Left renal pelvis (tissue), 4 donors: ENCODE measurements at regions not wholly inside any gene's neighbourhood (a gene's known extent, or its start where the extent isn't known, plus 50 kb on each side); places are given as distances from the start of the nearest gene placed in this dataset.
"Not testable (repeated sequence)": the region's sequence is repeated elsewhere in the genome, so short reads cannot be mapped to it uniquely, and the experiment has no call there.

Experiments
- DNase-seq, 4 donors: peaks; one replicate each; pipeline ENCODE4 v3.0.0-alpha.2; 2013; ENCODE audit warnings: low read depth in 4 of 4, low spot score in 3 of 4

DNA sequence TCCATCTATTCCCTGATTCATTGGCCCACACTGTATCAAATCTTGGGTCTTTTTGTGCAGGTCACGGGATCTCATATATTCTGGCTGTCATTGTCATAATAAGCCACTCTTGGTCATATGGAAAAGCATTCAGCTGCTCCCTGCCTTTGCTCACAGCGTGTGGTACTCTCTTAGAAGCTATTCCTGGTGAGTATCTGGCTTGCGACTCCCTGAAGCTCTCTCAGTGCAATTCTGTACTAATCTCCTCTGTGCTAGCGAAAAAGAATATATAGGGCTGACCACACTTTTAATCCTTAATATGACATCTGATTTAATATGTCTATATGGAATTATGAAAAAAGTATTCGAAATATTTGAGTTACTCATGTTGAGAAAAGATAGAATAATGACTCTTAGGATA lies 440.8 kb upstream of the GBE1 start:
- no peak for DNase-seq

DNA sequence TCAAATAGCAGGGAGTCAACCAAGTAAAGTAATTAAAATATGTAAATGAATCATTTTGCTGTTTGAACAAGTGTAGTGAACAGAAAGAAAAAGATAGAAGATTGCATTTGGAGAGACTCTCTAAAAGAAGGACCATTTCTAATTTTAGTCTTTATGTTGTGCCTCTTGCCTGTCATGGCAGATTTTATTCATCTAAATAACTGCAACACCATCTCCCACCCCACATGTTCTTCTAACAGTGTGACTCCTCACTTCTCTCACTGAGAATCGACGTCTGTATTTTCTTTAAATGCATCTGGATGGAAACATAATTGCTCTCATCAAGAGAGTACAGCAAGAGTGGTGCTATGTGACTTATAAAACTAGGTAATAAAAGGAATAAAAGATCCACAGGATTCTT lies 439.9 kb upstream of the GBE1 start:
- DNase-seq: no peak

DNA sequence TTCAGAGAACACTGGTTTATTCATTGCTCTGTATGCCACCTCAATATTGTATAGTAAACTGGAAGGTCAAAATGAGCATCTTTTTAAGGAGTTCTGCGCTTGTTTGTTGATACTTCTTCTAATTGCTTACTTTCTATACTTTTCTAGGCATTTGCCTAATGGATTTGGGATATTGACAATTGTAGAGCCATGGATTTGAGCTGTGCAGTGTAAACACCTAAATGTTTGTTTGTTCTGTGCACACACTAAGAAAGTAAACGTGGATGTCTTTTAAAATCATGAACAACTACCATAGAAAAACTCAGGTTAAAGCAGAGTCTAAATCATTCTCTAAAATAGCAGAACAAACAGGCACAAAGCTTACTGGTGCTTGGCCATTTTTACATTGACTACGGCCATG lies 436.6 kb upstream of the GBE1 start:
- DNase-seq: no peak

DNA sequence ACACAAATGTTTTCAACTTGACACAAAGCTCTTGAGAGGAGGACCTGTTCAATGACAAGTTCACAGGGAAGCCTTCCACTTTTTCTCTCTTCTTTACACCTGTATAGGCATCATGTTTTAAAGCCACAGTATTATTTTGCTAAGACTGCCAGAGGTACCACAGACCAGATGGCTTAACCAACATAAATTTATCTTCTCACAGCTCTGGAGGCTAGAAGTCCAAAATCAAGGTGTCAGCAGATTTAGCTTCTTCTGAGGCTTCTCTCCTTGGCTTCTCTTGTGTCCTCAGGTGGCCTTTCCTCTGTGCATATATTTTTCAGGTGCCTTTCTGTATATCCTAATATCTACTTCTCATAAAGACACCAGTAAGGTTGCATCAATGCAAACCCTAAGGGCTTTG lies 435.2 kb upstream of the GBE1 start:
- DNase-seq: no peak

DNA sequence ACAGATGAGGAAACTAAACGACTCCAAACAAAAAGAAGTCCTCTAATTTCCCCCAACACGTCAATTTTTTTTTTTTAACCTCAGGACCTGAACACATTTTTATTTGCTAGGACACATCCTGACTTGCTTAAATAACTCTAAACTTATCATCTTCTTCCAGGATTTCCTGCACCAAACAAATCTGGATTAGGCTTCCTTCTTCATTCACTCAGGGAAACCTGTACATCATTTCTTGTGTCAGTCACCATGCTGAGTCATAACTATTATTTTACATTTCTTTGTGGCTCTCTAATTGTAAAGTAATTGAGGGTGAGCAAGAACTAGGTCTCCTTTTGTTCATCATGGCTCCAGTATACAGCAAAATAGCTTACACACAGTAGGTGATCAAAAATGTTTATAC lies 433.4 kb upstream of the GBE1 start:
- no peak for DNase-seq

DNA sequence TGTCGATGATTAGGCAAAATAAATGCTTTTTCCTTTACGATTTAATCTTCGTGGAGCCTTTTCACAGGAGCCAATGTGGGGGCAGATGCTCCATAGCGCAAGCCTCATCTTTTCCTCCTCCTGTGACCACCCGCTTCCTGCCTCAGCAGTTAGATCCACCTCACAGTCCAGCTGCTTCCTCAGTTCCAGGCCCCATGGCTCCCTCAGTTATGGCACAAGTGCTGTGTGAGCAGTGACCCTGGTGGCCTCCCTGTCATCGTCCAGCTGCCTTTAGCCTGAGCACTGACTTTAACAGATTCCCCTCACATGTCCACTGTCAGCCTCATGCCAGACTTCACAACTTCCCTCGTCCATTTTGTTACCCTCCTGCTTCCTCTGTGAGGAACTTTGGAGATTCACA lies 424.6 kb upstream of the GBE1 start:
- DNase-seq: no peak

DNA sequence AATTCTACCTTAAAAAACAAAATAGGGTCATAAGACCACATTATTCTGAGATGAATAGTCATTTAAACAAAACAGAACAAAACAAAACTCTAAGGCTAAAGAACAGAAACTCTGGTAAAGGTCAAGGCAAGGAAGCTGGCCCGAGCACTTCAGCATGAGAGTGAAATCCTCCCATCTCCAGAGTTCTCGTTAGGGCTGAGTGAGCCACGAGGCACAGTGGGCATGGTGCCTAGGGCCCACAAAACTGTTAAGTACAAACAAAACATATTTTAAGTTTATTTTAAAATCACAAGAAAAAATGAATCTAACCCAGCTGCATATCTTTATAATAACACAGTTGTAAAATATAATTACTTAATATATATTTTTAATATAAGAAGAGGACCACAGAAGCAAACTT lies 417.8 kb upstream of the GBE1 start:
- no peak for DNase-seq

DNA sequence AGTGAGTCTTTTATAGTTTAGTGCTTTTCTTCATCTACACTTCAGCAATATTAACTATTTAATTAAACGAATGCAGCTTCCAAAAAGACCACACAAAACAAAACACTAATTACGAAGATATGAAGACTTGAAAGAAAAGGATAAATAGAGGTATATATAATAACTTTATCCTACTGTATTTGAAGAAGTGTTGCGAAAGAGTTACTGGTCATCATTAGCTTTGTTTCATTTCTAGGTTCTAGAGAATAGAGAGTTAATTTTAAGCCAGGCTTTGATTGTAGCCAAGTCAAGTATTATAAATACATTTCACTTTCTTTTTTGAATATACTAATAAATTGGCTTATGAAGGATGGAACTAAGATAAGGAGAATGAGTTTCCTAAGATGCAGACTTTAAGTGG lies 416.8 kb upstream of the GBE1 start:
- DNase-seq: no peak

DNA sequence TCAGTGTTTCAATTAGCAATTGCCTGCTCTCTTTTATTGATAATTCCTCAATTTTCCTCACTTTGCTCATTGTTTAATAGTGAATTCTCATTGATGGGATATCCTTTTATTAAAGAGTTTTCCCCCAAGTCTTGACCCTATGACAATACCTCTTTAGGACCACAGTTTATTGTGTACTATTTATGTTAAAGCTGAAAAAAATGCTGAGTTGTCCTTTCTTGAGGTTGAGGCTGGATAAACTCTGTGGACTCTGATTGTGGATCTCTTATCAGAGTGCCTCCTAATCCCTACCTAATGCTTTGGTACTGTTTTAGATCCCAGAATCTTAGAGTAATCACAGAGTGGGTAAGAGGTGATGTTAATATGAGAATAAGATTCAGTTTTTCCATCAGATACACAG lies 416.3 kb upstream of the GBE1 start:
- DNase-seq: no peak

DNA sequence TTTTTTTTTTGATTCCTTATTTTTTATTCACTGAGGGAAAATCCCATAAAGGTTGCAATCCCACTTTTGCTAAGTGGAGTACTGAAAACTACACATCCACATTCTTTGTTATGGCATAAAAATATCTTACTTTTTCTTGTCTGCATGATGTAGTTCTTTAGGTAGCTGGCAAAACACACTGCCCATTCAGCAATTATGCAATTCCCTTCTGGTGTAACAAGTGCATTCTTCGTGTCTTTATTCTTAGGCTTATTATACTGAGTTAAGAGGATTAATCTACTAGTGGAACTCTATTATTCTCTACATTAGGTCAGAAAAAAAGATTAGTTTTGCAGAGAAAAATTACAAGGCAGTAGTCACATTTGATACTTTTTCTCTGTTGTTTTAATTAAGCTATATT lies 403.8 kb upstream of the GBE1 start:
- DNase-seq: no peak

DNA sequence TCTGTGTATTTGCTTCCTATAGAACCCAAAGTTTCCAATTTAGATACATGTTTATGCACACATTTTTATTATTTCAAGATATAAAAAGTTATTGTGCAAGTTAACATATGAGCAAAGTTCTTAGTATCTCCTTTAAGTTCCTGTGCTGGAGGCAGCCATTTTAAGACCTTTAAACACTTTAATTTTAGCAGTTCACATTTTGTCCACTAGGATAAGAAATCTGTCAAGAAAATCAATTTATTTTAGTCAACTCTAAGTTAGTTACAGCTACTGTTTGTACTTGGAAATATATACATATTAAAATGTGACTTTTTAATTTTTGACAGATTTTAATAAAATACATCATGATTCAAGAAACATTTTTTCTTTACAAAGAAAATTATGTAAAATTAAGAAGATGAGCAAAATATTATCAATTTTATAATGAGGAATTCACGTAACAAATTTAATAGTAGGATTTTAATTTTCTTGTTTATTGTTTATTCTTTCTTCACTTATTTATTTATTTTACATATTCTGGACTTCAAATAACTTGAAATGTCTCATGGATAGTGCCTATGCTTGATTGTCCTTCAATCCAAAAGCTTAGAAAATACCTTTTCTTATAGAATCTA lies 402.6 kb upstream of the GBE1 start:
- no peak for DNase-seq

DNA sequence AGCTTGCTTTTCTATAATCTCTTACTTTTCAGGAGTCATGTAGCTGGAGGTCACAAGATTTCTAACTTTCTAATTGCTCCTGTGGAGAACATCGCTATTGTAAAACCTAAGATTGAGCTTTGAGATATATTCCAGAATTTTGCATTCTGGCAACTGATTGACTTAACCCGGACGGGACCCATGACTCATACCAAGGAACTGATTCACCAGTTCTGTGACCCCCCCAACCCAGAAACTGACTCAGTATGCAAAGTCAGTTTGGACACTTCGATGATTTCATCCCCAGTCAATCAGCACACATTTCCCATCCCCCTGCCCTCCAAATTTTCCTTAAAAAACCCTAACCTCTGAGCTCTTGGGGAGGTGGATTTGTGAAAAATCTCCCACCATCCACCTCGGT lies 396.5 kb upstream of the GBE1 start:
- no peak for DNase-seq

DNA sequence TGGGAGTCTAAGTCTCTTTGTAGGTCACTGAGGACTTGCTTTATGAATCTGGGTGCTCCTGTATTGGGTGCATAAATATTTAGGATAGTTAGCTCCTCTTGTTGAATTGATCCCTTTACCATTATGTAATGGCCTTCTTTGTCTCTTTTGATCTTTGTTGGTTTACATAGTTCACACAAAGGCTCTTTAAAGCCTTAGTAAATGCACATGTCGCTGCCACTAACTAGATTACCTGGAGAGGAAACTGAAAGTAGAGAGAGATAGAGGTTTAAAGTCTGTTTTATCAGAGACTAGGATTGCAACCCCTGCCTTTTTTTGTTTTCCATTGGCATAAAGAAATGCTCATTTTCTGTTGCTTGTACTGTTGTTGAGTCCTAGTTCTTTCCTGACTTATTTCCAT lies 392.4 kb upstream of the GBE1 start:
- not testable (repeated sequence) for DNase-seq

DNA sequence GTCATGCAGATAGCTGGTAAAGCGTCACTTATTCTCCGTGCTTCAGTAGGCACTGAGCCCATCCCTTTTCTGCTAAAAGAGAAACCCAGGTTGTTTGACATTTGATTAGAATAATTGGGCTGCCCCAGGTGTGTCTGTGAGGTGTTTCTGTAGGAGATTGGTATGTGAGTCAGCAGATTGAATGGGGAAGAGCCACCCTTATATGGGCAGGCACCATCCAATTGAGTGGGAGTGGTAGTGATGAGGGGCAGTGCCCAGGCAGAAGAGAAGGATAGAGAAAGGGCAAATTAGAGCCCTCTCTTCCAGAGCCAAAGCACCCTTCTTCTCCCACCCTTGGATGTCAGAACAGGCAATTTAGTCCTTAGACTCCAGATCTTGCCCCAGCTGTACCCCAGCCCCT lies 384.3 kb upstream of the GBE1 start:
- no peak for DNase-seq

DNA sequence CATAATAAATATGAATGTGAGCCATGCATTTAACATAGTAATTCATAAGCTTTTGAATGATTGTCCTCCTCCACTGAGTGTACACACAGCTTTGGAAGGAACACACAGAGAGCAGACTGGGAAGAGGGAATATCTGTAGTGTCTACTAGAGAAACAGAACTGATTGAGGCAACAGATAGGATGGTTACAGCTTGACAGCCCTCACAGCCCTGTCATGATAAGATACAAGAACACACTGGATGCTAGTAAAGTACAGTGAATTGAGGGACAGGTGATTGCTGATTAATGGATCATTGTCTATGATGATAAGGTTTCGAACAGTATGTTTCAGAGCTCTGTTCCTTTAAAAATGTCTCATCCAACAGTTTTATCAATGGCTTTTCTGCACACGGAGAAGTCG lies 383.4 kb upstream of the GBE1 start:
- no peak for DNase-seq

DNA sequence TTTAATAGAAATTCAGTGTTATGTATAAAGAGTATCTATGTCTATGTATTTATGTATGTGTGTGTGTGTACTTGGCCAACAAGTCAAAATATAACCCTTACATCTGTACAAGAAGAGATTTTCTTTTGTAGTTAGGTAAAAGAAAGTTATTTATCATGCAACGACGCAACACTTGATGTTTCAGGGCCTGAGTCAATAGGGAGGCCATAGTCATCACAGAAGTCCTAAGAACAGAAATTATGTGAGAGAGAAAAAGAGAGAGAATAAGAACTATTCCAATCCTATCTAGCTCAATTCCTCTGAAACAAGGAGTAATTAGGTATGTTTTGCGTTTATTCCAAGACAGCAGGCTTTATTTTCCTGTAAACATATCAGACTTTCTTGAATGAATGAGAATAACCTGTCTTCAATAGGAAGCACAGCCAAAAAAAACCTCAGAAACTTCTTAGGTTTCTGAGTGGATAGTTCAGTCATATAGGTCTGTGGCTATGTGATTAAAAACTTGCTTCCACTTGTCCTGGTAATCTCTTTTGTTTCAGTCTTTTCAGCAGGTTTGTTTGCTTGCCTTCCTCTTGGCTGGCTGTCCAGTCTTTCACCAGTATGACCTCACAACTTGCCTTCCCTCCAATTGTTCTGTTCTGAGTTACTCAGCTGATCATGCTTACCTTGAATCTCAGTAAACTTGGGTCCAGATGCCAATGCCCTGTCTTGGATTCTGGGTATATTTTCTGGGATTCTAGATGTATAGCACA lies 382.4 kb upstream of the GBE1 start:
- no peak for DNase-seq

DNA sequence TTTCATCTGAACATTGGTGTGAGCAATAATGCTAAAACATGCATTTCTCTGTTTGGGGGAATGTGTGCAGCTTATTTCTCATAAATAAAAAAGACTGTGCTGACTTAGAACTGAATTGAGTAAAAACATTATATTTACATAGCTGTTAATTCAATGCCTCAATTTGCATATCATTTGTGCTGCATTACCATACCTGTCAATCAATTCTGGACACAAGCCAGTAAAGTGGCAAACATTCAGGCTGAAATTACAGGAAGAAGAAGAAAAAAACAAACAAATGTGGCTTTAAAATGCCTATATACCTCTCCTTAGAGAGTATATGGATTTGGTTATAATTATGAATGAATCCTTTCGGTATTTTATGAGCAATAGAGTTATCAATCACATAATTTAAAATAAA lies 380.1 kb upstream of the GBE1 start:
- DNase-seq: no peak

DNA sequence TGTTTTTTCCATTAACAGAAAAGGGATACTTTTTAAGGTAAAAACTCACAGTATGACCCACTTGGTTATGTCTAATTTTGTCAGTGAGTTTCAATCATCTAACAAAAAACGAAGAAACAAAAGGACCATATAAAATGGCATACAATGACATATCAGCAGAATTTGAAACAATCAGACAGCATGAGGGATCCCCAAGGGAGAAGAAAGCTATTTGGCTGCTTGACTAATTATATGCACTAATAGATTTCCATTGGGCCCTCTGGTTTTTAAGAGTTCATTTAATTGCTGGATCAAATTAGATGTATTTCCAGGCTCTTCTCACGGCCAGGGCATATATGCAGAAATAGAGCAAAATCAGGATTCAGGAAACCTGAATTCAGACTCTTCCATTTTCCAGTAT lies 376.4 kb upstream of the GBE1 start:
- no peak for DNase-seq

DNA sequence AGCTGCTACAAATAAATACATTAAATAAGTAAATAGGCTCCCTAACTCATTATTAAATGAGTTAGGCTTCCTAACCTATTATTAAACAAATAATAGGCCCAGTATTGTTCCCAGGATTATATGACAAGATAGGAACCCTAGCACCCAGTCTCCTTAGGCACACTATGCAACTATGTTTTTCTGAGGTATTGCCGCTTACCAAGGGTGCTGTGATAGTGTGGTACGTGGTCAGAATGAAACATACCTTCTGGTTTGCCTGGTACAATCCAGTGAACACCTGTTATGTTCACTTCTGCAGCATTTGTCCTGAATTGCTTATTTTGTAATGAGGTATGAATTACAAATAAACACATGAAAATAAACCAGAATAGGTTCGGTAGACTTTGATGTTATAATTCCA lies 375.6 kb upstream of the GBE1 start:
- no peak for DNase-seq

DNA sequence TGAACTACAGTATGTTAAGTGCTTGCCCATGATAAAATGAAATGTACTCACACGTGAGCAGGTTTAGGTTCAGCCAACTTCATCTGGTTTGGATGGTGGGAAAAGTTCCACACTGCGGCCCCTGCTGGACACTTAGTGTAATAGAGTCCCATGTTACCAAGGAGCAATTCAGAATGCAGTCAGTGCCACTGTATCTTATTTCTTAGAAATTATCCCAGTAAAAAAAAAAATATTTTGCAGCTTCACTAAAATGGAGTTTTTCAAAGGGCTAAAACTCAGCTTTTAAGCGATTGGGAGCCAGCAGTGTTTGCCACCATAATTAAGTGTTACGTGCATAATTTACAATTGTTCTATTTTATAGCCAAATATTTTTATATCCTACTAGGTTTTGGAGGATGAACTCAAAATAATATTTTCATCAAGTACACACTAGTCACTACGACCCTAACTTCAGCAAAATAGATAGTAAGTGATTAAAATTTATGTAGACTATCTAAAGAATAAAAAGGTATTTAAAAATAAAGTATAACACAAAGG lies 371.7 kb upstream of the GBE1 start:
- peak in 1 of 4 donors; percentile 22 for DNase-seq

DNA sequence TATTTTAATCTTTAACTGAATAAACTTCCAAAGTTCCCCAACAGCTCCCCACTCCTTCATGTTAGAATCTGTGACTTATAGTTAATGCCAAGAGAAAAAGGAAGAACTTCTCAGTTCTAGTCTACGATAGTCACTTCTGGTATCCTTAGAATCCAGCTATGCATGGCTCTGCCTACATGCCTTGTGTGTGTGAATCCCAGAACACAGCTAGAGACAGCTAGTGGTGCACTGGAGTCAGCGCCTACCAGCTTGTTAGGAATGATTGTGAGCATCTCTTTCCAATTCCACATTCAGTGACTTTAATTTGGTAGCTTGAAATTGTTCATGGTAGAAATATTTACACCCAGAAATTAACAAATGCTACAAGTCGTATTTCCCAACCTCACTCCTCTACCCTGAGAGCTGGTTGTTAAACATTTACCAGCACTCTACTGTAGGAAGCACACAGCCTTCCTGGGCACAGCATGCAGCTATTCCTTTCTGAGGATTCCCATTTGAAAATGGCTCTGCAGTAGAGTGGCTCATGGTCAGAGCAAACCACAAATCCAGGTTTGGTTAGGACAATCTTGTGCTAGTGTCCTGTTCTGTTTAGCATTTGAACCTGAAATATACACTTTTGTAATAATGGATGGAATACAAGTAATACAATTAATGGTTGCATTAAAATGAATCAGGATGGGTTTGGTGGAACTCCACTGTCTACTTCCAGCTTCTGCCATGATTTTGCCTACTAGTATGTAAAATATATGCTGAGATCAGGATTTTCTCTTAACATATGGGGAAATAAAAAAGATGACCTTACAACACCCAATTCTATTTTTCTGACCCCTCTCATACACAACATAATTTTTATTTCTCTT lies 371.0 kb upstream of the GBE1 start:
- DNase-seq: no peak

DNA sequence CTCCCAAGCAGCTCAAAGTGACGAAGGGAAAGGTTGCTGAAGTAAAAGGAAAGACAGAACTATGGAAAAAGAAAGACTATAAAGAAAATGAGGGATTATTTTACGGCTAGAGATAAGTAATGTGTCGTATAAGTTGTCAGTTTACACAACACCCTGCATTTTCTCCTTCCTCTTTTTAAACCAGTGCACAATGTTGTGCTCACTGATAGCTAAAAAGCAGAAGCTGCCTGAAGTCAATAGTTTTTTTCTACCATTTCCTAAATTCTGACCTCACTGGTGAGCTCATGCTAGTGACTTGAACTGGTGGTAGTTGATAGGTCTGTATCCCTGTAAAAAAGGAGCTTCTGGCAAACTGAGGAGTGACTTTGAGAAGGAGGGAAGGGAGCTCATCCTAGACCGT lies 368.6 kb upstream of the GBE1 start:
- no peak for DNase-seq
